BE2C (cell line): ENCODE measurements at regions not wholly inside any gene's neighbourhood (a gene's known extent, or its start where the extent isn't known, plus 50 kb on each side); places are given as distances from the start of the nearest gene placed in this dataset.

Source experiments
- DNase-seq: peaks from one replicate; pipeline ENCODE4 v3.0.0-alpha.2; 2020
- H3K27me3 ChIP-seq: fragments of 250-450 bp; sonication (Bioruptor Pico); 2 replicates; pipeline ENCODE4 v1.5.1; 2020; ENCODE audit warnings: mild to moderate bottlenecking
- H3K36me3 ChIP-seq: fragments of 250-450 bp; sonication (Bioruptor Pico); 2 replicates; pipeline ENCODE4 v1.5.1; 2020; ENCODE audit warnings: mild to moderate bottlenecking
- H3K4me1 ChIP-seq: fragments of 250-450 bp; sonication (Bioruptor Pico); 2 replicates; pipeline ENCODE4 v1.5.1; 2020
- H3K4me3 ChIP-seq: 2 replicates; pipeline ENCODE4 v1.5.1; 2011; ENCODE audit warnings: low read depth, low read length
- H3K9me3 ChIP-seq: fragments of 250-450 bp; sonication (Bioruptor Pico); 2 replicates; pipeline ENCODE4 v1.5.1; 2020
- TF ChIP-seq, protein P1 (sequence below): IDR thresholded peaks from 2 replicates; pipeline ENCODE4 v1.5.1; 2012; ENCODE audit warnings: mild to moderate bottlenecking, low read depth, low read length

DNA sequence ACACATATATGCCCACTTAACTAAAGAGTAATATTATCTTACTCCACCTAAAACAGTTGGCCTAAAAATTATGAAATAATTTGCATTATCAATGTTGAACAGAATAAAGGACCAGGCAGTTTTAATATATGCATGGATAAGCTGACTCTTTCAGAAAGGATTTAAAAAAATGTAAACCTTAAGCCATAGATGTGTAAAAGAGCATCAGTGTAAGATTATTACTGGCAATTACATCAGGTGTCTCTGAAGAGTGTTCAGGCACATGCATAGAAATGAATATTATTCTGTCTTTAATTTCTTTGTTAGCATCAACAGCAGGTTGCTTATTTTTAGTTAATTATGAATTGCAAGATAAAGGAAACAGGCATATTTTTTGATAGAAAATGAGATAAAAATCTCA lies 1353.8 kb downstream of the C4orf33 start:
- no peak overlapping the region for H3K4me3 ChIP-seq

DNA sequence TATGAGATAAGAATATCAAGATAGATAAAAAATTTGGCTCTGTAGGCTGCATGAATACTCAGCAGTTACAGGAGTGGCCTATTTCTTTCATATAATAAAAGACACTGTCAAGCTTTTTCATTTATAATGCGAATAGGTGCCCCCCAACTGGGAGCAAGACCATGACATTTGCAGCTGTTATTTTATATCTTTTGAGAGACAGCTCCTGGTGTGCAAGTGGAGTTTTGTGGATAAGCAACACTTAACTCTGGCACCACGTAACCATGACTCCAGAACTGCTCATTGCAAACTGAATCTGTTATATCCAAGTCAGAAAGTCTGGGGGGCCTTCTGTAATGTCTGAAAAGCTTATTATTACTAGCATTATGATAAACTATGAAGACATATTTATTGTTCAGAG lies 1372.4 kb downstream of the C4orf33 start:
- H3K27me3 ChIP-seq, result no peaks in the 10 kb centered on the region
- DNase-seq, result no peak
- H3K9me3 ChIP-seq, result no peaks in the 10 kb centered on the region
- no peaks in the 10 kb centered on the region for H3K36me3 ChIP-seq
- no peak overlapping the region for H3K4me3 ChIP-seq
- TF ChIP-seq, protein P1, sequence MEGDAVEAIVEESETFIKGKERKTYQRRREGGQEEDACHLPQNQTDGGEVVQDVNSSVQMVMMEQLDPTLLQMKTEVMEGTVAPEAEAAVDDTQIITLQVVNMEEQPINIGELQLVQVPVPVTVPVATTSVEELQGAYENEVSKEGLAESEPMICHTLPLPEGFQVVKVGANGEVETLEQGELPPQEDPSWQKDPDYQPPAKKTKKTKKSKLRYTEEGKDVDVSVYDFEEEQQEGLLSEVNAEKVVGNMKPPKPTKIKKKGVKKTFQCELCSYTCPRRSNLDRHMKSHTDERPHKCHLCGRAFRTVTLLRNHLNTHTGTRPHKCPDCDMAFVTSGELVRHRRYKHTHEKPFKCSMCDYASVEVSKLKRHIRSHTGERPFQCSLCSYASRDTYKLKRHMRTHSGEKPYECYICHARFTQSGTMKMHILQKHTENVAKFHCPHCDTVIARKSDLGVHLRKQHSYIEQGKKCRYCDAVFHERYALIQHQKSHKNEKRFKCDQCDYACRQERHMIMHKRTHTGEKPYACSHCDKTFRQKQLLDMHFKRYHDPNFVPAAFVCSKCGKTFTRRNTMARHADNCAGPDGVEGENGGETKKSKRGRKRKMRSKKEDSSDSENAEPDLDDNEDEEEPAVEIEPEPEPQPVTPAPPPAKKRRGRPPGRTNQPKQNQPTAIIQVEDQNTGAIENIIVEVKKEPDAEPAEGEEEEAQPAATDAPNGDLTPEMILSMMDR, result no peak
- H3K4me1 ChIP-seq, result peaks cover 3% of the 10 kb centered on the region; the same call in 1 of the 2 replicates

More for the DNA sequence above, 1353.8 kb downstream of the C4orf33 start:
- Histone ChIP-seq H3K4me1 (no peaks in the 10 kb centered on the region), H3K9me3 (no peaks in the 10 kb centered on the region), H3K36me3 (no peaks in the 10 kb centered on the region), H3K27me3 (no peaks in the 10 kb centered on the region)
- DNase-seq, result no peak
- TF ChIP-seq, protein P1, result no peak

DNA sequence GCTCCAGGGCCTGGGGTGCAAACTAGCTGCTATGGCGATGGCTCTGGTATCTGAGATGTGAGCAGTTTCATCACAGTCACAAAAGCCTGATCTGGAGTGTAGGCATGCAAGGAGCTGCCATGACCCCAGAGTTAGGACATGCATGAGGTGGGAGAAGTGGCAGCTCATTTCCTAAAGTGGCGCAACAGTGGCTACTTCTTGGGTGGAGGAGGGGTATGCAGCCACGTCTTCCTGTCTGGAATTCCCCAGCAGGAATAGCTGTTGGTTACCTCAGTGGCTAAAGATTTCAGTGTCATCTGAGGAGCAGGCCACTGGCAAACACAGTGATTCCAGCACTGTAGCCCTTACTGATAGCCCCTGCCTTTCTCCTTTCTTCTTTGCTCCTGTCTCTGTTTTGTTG lies 1382.5 kb downstream of the C4orf33 start:
- peaks cover 3% of the 10 kb centered on the region; the same call in 1 of the 2 replicates for H3K9me3 ChIP-seq
- no peak overlapping the region for H3K4me3 ChIP-seq
- no peaks in the 10 kb centered on the region for H3K27me3 ChIP-seq
- DNase-seq, result no peak
- TF ChIP-seq, protein P1, result no peak
- H3K36me3 ChIP-seq, result no peaks in the 10 kb centered on the region
- H3K4me1 ChIP-seq, result no peaks in the 10 kb centered on the region

DNA sequence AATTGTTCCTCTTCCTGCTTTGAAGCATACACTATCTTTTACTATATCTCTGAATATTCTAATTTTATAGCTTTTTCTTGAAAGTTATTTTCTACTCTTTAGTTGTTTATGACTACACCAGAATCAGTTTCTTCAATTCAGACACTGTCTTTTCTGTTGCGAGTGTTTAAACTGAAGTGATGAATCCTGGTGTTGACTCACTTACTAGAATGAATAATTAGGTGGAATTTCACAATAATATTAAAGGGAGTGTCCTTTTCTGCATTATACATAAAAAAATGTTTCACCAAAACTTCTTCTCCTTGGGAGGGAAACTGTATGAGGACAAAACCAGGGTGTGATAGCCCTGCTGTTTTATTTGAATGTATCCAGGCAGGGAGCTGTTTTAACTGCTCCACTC lies 1383.1 kb downstream of the C4orf33 start:
- H3K4me1 ChIP-seq, result no peaks in the 10 kb centered on the region
- DNase-seq, result no peak
- TF ChIP-seq, protein P1, result no peak
- H3K27me3 ChIP-seq, result no peaks in the 10 kb centered on the region
- H3K36me3 ChIP-seq, result no peaks in the 10 kb centered on the region
- H3K4me3 ChIP-seq, result no peak overlapping the region
- H3K9me3 ChIP-seq, result peaks cover 3% of the 10 kb centered on the region; the same call in 1 of the 2 replicates

DNA sequence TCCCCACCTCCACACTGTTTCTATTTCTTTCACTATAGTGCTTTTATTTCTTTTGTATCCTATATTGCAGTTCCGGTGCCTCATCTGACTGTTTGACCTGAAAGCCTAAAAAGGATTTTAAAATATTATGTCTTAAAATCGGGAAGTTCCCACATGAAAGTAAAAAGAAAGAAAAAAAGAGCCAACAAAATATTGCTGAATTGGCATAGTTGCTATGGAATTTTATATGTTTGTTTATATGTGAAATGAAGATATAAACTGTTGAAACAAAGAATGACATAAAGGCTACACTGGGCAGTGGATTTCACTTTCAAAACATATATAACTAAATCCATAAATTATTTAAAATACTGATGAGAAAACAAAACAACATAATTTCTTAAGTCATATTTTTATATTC lies 1383.7 kb downstream of the C4orf33 start:
- H3K36me3 ChIP-seq, result no peaks in the 10 kb centered on the region
- TF ChIP-seq, protein P1, result no peak
- no peaks in the 10 kb centered on the region for H3K4me1 ChIP-seq
- H3K4me3 ChIP-seq, result no peak overlapping the region
- H3K27me3 ChIP-seq, result no peaks in the 10 kb centered on the region
- peaks cover 3% of the 10 kb centered on the region; the same call in 1 of the 2 replicates for H3K9me3 ChIP-seq
- DNase-seq, result no peak

DNA sequence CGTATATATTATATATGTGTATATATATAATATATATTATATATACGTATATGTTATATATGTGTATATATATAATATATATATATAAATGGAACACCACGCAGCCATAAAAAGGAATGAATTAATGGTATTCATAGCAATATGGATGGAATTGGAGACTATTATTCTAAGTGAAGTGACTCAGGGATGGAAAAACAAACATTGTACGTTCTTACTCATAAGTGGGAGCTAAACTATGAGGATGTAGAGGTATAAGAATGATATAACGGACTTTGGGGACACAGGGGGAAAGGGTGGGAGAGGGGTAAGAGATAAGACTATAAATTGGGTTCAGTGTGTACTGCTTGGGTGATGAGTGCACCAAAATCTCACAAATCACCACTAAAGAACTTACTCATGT lies 1388.9 kb downstream of the C4orf33 start:
- H3K27me3 ChIP-seq, result no peaks in the 10 kb centered on the region
- H3K36me3 ChIP-seq, result no peaks in the 10 kb centered on the region
- H3K9me3 ChIP-seq, result no peaks in the 10 kb centered on the region
- H3K4me3 ChIP-seq, result no peak overlapping the region
- TF ChIP-seq, protein P1, result no peak
- DNase-seq, result no peak
- no peaks in the 10 kb centered on the region for H3K4me1 ChIP-seq
